A549 (cell line): ENCODE measurements at regions not wholly inside any gene's neighbourhood (a gene's known extent, or its start where the extent isn't known, plus 50 kb on each side); places are given as distances from the start of the nearest gene placed in this dataset.
"Not testable (repeated sequence)": the region's sequence is repeated elsewhere in the genome, so short reads cannot be mapped to it uniquely, and the experiment has no call there.

Experiments used
- ATAC-seq, 2 experiments: fragments of 200-7000 bp in 1 of 2; fragments of >200 bp in 1 of 2; cut with Nextera tagmentation in 1 of 2; cut with Tn5 transposase in 1 of 2; 3 replicates each; pipeline versions ENCODE4 v1.8.0 to v1.9.1; 2018 to 2020; ENCODE audit warnings: mild to moderate bottlenecking in 1 of 2, moderate library complexity in 1 of 2
- CTCF ChIA-PET: fragments of 300-600 bp; sonication (Branson Sonifier 250); formaldehyde crosslinking; extraction: SDS; loops from one replicate; lab custom pipeline; 2021; ENCODE audit warnings: antibody characterized with exemption, inconsistent platforms; lab: Yijun Ruan, JAX
- POLR2A ChIA-PET: fragments of 350-600 bp; formaldehyde crosslinking; extraction: SDS; loops from one replicate; lab custom pipeline; 2021; ENCODE audit warnings: antibody characterized with exemption, inconsistent platforms; lab: Yijun Ruan, JAX
- DNase-seq, 2 experiments: peaks; one replicate each; pipeline versions ENCODE4 v3.0.0 to v3.0.0-alpha.2; 2011 to 2016; ENCODE audit warnings: low read depth in 1 of 2, low spot score in 1 of 2
- FAIRE-seq: peaks from 2 replicates; lab custom pipeline; 2011; peaks lifted over from hg19 to GRCh38; lab: Jason Lieb, UNC
- H3K27ac ChIP-seq, 2 experiments: fragments of >200 bp; sonication (Bioruptor Twin); formaldehyde crosslinking; 3 replicates each; pipeline ENCODE4 v1.5.1; 2016 to 2017
- H3K4me1 ChIP-seq: fragments of >200 bp; sonication (Bioruptor Twin); formaldehyde crosslinking; 3 replicates; pipeline ENCODE4 v1.6.1; 2016
- H3K4me2 ChIP-seq: fragments of >200 bp; sonication (Bioruptor Twin); formaldehyde crosslinking; 3 replicates; pipeline ENCODE4 v1.6.1; 2016
- H3K4me3 ChIP-seq: fragments of >200 bp; sonication (Bioruptor Twin); formaldehyde crosslinking; 3 replicates; pipeline ENCODE4 v1.5.1; 2016
- H3K9me3 ChIP-seq: fragments of >200 bp; sonication (Bioruptor Twin); formaldehyde crosslinking; 3 replicates; pipeline ENCODE4 v1.6.1; 2016
- CHD2 ChIP-seq: fragments of 150-350 bp; IDR thresholded peaks from 2 replicates; pipeline ENCODE4 v1.6.1; 2014; ENCODE audit warnings: low read length; ENCODE audit not compliant: partially characterized antibody
- CHD4 ChIP-seq: fragments of 200-600 bp; sonication (generic); IDR thresholded peaks from 2 replicates; pipeline ENCODE4 v1.6.1; 2016; ENCODE audit warnings: antibody characterized with exemption, mild to moderate bottlenecking, borderline replicate concordance
- EHMT2 ChIP-seq: fragments of 200-600 bp; sonication (generic); IDR thresholded peaks from 2 replicates; pipeline ENCODE4 v1.6.1; 2016; ENCODE audit warnings: antibody characterized with exemption, low read depth, mild to moderate bottlenecking, moderate library complexity
- EP300 ChIP-seq, 2 experiments: fragments of >200 bp; sonication (Bioruptor Twin); formaldehyde crosslinking; IDR thresholded peaks; 2 replicates in 1 of 2; 3 replicates in 1 of 2; pipeline ENCODE4 v1.6.1; 2016 to 2017
- GATA3 ChIP-seq: IDR thresholded peaks from 2 replicates; pipeline ENCODE4 v1.6.1; 2012; ENCODE audit warnings: borderline replicate concordance
- JUN ChIP-seq, 2 experiments: fragments of >200 bp; sonication (Bioruptor Twin); formaldehyde crosslinking; IDR thresholded peaks; 2 replicates in 1 of 2; 3 replicates in 1 of 2; pipeline ENCODE4 v1.6.1; 2016 to 2017
- JUNB ChIP-seq: fragments of >200 bp; sonication (Bioruptor Twin); formaldehyde crosslinking; IDR thresholded peaks from 2 replicates; pipeline ENCODE4 v1.6.1; 2016
- MAFK ChIP-seq: fragments of 450-650 bp; IDR thresholded peaks from 2 replicates; pipeline ENCODE4 v1.6.1; 2014; ENCODE audit not compliant: partially characterized antibody
- NFE2L2 ChIP-seq: fragments of 150-350 bp; conservative IDR thresholded peaks from 2 replicates; pipeline ENCODE4 v1.6.1; 2014; ENCODE audit warnings: low read length
- PHF8 ChIP-seq: fragments of 200-600 bp; sonication (generic); IDR thresholded peaks from 2 replicates; pipeline ENCODE4 v1.6.1; 2016; ENCODE audit warnings: low read depth, mild to moderate bottlenecking, antibody characterized with exemption, moderate library complexity, borderline replicate concordance
- SMC3 ChIP-seq: fragments of >200 bp; sonication (Bioruptor Twin); formaldehyde crosslinking; IDR thresholded peaks from 3 replicates; pipeline ENCODE4 v1.6.1; 2018; ENCODE audit warnings: inconsistent platforms
- TP53 ChIP-seq: fragments of 250-450 bp; sonication (Bioruptor Pico); IDR thresholded peaks from 2 replicates; pipeline ENCODE4 v1.5.0; 2021; ENCODE audit warnings: mild to moderate bottlenecking, moderate library complexity
- ZNF302 ChIP-seq: fragments of 250-450 bp; sonication (Bioruptor Pico); IDR thresholded peaks from 2 replicates; pipeline ENCODE4 v1.9.0; 2021; ENCODE audit warnings: inconsistent platforms, mild to moderate bottlenecking, moderate library complexity
- WGBS: methylation state at CpG from one replicate; pipeline ENCODE4 v1.1.6; 2017; ENCODE audit errors: missing lambda C conversion rate; 5-methylcytosine and 5-hydroxymethylcytosine counted together
- TF ChIP-seq, protein P1 (sequence below): fragments of >200 bp; sonication (Bioruptor Twin); formaldehyde crosslinking; IDR thresholded peaks from 3 replicates; pipeline ENCODE4 v1.5.1; 2016
- TF ChIP-seq, protein P2 (sequence below): fragments of >200 bp; sonication (Bioruptor Twin); formaldehyde crosslinking; IDR thresholded peaks from 3 replicates; pipeline ENCODE4 v1.6.1; 2016
- TF ChIP-seq, protein P3 (sequence below): fragments of 250-450 bp; sonication (Bioruptor Pico); IDR thresholded peaks from 2 replicates; pipeline ENCODE4 v1.5.0; 2021; ENCODE audit warnings: mild to moderate bottlenecking, moderate library complexity, borderline replicate concordance
- TF ChIP-seq, protein P4 (sequence below): IDR thresholded peaks from 2 replicates; pipeline ENCODE4 v1.6.1; 2012

DNA sequence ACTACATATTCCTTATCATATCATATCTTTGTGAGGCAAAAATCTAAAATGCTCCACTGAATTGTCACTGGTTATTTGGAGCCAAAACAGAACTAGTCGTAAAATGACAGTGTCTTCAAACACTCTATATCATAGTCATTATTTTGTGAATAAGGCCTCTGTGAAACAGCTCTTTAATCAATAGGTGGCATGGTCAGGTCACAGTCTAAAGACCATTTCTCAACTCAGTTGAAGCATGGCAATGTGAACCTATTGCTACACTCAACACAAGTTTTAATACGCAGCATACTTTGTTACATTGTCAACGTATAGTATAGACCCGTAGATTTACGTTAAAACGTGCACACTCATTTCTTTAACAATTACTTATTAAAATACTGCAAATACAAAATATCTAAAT, 131.3 kb upstream of the PCDH20 start:
- H3K9me3 ChIP-seq, result no peaks in the 10 kb centered on the region
- H3K4me1 ChIP-seq, result no peaks in the 10 kb centered on the region
- CTCF ChIA-PET, result no interaction called here
- FAIRE-seq, result no peak
- H3K27ac ChIP-seq, result no peak overlapping the region
- POLR2A ChIA-PET, result no interaction called here
- no peak for DNase-seq
- WGBS, result 41% methylated on average over 6 of the region's 6 CpGs
- H3K4me3 ChIP-seq, result no peak overlapping the region
- ATAC-seq, result no peak
- no peak overlapping the region for H3K4me2 ChIP-seq
- TF ChIP-seq EP300 (IDR thresholded peaks at IDR 0.05) (no peak), CHD4 (no peak), TP53 (no peak), JUN (IDR thresholded peaks at IDR 0.05) (no peak)
- TF ChIP-seq, protein P1, sequence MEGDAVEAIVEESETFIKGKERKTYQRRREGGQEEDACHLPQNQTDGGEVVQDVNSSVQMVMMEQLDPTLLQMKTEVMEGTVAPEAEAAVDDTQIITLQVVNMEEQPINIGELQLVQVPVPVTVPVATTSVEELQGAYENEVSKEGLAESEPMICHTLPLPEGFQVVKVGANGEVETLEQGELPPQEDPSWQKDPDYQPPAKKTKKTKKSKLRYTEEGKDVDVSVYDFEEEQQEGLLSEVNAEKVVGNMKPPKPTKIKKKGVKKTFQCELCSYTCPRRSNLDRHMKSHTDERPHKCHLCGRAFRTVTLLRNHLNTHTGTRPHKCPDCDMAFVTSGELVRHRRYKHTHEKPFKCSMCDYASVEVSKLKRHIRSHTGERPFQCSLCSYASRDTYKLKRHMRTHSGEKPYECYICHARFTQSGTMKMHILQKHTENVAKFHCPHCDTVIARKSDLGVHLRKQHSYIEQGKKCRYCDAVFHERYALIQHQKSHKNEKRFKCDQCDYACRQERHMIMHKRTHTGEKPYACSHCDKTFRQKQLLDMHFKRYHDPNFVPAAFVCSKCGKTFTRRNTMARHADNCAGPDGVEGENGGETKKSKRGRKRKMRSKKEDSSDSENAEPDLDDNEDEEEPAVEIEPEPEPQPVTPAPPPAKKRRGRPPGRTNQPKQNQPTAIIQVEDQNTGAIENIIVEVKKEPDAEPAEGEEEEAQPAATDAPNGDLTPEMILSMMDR, result no peak

DNA sequence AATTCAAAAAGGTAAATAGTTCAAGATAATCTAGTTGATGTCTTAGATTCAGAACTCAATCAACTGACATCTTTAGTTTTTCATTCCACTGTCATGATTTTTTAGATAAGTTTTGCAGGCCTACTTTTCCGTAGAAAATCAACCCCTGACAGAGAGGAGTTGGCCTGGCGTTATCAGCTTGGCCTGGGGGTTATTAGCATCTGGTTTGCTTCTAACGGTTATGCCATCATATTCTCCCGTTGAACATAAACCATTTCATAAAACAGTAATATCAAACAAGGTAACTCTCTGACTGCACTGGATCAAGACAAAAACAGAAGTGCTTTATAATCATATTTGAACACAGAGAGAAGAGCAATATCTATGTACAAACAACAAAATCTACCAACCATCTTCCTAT, 130.8 kb upstream of the PCDH20 start:
- Histone ChIP-seq H3K4me3 (no peak overlapping the region), H3K27ac (no peak overlapping the region), H3K4me2 (no peak overlapping the region), H3K4me1 (no peaks in the 10 kb centered on the region)
- ATAC-seq (no peak), FAIRE-seq (no peak)
- WGBS, result 24% methylated on average over 4 of the region's 4 CpGs
- ChIA-PET CTCF (no interaction called here), POLR2A (no interaction called here)
- TF ChIP-seq, protein P2, sequence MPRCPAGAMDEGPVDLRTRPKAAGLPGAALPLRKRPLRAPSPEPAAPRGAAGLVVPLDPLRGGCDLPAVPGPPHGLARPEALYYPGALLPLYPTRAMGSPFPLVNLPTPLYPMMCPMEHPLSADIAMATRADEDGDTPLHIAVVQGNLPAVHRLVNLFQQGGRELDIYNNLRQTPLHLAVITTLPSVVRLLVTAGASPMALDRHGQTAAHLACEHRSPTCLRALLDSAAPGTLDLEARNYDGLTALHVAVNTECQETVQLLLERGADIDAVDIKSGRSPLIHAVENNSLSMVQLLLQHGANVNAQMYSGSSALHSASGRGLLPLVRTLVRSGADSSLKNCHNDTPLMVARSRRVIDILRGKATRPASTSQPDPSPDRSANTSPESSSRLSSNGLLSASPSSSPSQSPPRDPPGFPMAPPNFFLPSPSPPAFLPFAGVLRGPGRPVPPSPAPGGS, result no peak
- no peak for TF ChIP-seq GATA3
- TF ChIP-seq, all 56 proteins: peak for 0
- no peaks in the 10 kb centered on the region for H3K9me3 ChIP-seq
- no peak for DNase-seq

DNA sequence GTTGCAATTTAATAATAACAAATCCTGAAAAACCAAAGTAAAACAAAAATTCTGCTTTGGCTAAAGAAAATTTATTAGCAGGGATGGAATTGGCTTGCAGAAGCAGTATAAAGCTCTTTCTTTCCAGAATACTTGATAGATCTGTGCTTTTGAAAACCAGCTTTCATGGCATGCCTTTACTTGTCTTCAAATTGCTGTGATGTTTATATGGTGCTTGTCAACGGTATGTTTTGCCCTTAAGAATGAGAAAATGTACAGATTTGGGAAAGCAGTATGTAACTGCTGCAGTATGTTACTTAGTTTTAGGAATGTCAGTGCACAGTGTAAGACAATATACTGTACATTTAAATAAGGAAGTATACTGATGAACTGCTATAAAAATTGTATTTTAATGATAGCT, 120.8 kb upstream of the PCDH20 start:
- no peak for TF ChIP-seq MAFK
- FAIRE-seq (no peak), DNase-seq (no peak), ATAC-seq (no peak)
- no peak overlapping the region for H3K4me3 ChIP-seq
- H3K4me2 ChIP-seq, result no peak overlapping the region
- WGBS, result 0% methylated on average over 1 of the region's 1 CpG
- ChIA-PET POLR2A (no interaction called here), CTCF (no interaction called here)
- H3K4me1 ChIP-seq, result no peaks in the 10 kb centered on the region
- no peak overlapping the region for H3K27ac ChIP-seq
- H3K9me3 ChIP-seq, result no peaks in the 10 kb centered on the region

DNA sequence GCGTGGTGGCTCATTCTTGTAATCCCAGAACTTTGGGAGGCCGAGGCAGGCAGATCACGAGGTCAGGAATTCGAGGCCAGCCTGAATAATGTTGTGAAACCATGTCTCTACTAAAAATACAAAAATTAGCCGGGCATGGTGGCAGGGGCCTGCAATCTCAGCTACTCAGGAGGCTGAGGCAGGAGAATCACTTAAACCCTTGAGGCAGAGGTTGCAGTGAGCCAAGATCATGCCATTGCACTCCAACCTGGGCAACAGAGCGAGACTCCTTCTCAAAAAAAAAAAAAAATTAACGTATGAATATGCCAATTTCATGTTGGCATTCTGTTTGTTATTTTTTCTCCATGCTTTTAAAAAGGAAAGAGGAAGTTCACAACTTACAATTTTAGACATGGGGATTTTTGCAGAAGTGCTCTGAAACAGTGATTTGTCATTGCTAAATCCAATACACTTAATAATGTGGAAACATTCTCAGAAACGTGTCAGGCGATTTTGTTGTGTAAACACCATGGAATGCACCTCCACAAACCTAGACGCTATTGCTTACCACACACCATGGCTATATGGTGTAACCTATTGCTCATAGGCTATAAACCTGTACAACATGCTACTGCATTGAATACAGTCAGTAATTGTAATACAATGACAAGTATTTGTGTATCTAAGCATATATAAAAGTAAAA, 115.9 kb upstream of the PCDH20 start:
- ATAC-seq (no peak), FAIRE-seq (no peak), DNase-seq (no peak)
- 24% methylated on average over 9 of the region's 10 CpGs for WGBS
- POLR2A ChIA-PET, result no interaction called here
- no peak for TF ChIP-seq CHD2
- TF ChIP-seq ZNF302 (CRISPR knock-in tag), result no peak
- no peak for TF ChIP-seq SMC3
- TF ChIP-seq, protein P3, sequence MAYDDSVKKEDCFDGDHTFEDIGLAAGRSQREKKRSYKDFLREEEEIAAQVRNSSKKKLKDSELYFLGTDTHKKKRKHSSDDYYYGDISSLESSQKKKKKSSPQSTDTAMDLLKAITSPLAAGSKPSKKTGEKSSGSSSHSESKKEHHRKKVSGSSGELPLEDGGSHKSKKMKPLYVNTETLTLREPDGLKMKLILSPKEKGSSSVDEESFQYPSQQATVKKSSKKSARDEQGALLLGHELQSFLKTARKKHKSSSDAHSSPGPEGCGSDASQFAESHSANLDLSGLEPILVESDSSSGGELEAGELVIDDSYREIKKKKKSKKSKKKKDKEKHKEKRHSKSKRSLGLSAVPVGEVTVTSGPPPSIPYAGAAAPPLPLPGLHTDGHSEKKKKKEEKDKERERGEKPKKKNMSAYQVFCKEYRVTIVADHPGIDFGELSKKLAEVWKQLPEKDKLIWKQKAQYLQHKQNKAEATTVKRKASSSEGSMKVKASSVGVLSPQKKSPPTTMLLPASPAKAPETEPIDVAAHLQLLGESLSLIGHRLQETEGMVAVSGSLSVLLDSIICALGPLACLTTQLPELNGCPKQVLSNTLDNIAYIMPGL, result no peak
- no peak for TF ChIP-seq NFE2L2
- TF ChIP-seq EHMT2, result no peak
- TF ChIP-seq, protein P4, sequence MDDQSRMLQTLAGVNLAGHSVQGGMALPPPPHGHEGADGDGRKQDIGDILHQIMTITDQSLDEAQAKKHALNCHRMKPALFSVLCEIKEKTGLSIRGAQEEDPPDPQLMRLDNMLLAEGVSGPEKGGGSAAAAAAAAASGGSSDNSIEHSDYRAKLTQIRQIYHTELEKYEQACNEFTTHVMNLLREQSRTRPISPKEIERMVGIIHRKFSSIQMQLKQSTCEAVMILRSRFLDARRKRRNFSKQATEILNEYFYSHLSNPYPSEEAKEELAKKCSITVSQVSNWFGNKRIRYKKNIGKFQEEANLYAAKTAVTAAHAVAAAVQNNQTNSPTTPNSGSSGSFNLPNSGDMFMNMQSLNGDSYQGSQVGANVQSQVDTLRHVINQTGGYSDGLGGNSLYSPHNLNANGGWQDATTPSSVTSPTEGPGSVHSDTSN, result no peak
- TF ChIP-seq JUNB, result no peak
- TF ChIP-seq PHF8, result no peak
- TF ChIP-seq CHD4, result no peak
- no peak for TF ChIP-seq TP53
- TF ChIP-seq, protein P1, result no peak
- H3K4me2 ChIP-seq, result no peak overlapping the region
- CTCF ChIA-PET, result no interaction called here
- H3K9me3 ChIP-seq, result no peaks in the 10 kb centered on the region
- H3K27ac ChIP-seq, result no peak overlapping the region
- no peak overlapping the region for H3K4me3 ChIP-seq
- H3K4me1 ChIP-seq, result no peaks in the 10 kb centered on the region

DNA sequence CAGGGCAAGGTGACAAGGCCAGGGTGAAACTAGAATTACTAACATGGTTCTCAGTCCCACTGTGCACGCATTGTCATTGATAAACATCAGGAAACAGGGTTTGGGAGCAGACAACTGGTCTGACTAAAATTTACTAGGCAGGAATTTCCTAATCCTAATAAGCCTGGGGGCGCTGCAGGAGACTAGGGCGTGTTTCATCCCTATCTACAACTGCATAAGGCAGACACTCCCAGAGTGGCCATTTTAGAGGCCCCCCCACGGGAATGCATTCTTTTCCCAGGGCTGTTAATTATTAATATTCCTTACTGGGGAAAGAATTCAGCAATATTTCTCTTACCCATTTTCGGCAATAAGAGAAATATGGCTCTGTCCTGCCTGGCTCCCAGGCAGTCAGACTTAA, 103.6 kb upstream of the PCDH20 start:
- FAIRE-seq, H3K9me3 ChIP-seq, H3K4me2 ChIP-seq, CTCF ChIA-PET, DNase-seq, H3K27ac ChIP-seq, H3K4me1 ChIP-seq, POLR2A ChIA-PET, H3K4me3 ChIP-seq, ATAC-seq: not testable (repeated sequence)
- WGBS, result 9% methylated on average over 4 of the region's 5 CpGs
